ENCODE measurements at regions not wholly inside any gene's neighbourhood (a gene's known extent, or its start where the extent isn't known, plus 50 kb on each side); places are given as distances from the start of the nearest gene placed in this dataset.

GRCh38 chr2:235170016-235170415, 218.2 kb downstream of the SH3BP4 start:
- TF ChIP-seq CTCF (IDR thresholded peaks at IDR 0.05; ENCODE audit: low read depth, low read length, poor library complexity, severe bottlenecking): no peak
- TF ChIP-seq EZH2phosphoT487 (IDR thresholded peaks at IDR 0.05; ENCODE audit: borderline replicate concordance, low read length): no peak

All from DOHH2 (cell line).